ENCODE measurements at regions not wholly inside any gene's neighbourhood (a gene's known extent, or its start where the extent isn't known, plus 50 kb on each side); places are given as distances from the start of the nearest gene placed in this dataset.

- BruUV-seq (replicated peaks): no TSS peak
- peaks cover 42% of the 10 kb centered on the region for H3K27me3 ChIP-seq (ENCODE audit: insufficient read depth, low read length)
- H3K27ac ChIP-seq (ENCODE audit: low read depth, low read length): no peak overlapping the region
- no peaks in the 10 kb centered on the region for H3K4me1 ChIP-seq (ENCODE audit: control insufficient read depth in 1 of 2, insufficient read depth in 2 of 2, low read length in 2 of 2)
- no peak overlapping the region for H2AFZ ChIP-seq (ENCODE audit: low read depth, low read length, poor library complexity, severe bottlenecking)
- H3K4me2 ChIP-seq (ENCODE audit: low read length): no peak overlapping the region
- ChIA-PET CTCF (no interaction called here), POLR2A (no interaction called here), RAD21 (ENCODE audit: low non-redundant PET in 1 of 2, low total read pairs in 2 of 2, uncharacterized antibody in 2 of 2, unreplicated experiment in 2 of 2) (no interaction called here)
- no peaks in the 10 kb centered on the region for H3K9me2 ChIP-seq (ENCODE audit: insufficient read depth)
- no peak overlapping the region for H3K4me3 ChIP-seq (replicated peaks in 1 of 2; ENCODE audit: low read depth in 1 of 2, low read length in 2 of 2)
- intact Hi-C loops (cut with micrococcal nuclease): no loop called here
- H4K20me1 ChIP-seq (ENCODE audit: insufficient read depth): no peaks in the 10 kb centered on the region
- H3K9me3 ChIP-seq (ENCODE audit: control insufficient read depth in 1 of 2, insufficient read depth in 1 of 2, low read depth in 1 of 2, low read length in 2 of 2): no peaks in the 10 kb centered on the region
- H3K79me2 ChIP-seq (ENCODE audit: insufficient read depth, low read length): no peaks in the 10 kb centered on the region
- H3K9ac ChIP-seq (ENCODE audit: low read length): no peak overlapping the region
- DNase-seq (ENCODE audit: low read depth, low spot score) (no peak), ATAC-seq (no peak)
- TF ChIP-seq TCF7L2 (IDR thresholded peaks at IDR 0.05; ENCODE audit: borderline replicate concordance, extremely low read depth, insufficient read depth, insufficient read length) (no peak), MAX (IDR thresholded peaks at IDR 0.05) (no peak), FOSL1 (IDR thresholded peaks at IDR 0.05; ENCODE audit: low read depth) (no peak), EZH2phosphoT487 (IDR thresholded peaks at IDR 0.05; ENCODE audit: borderline replicate concordance) (no peak), REST (IDR thresholded peaks at IDR 0.05; ENCODE audit: low read depth) (no peak), ELF1 (IDR thresholded peaks at IDR 0.05; ENCODE audit: borderline replicate concordance, low read depth) (no peak), SP1 (IDR thresholded peaks at IDR 0.05; ENCODE audit: low read depth) (no peak), POLR2AphosphoS5 (IDR thresholded peaks at IDR 0.05; ENCODE audit: low read depth, low read length) (no peak), SRF (IDR thresholded peaks at IDR 0.05; ENCODE audit: low read depth) (no peak), ATF3 (IDR thresholded peaks at IDR 0.05) (no peak), SIN3A (IDR thresholded peaks at IDR 0.05; ENCODE audit: low read depth) (no peak)
- H3K36me3 ChIP-seq (ENCODE audit: control insufficient read depth in 1 of 2, insufficient read depth in 2 of 2, low read length in 2 of 2): no peaks in the 10 kb centered on the region
These were observed 77.0 kb upstream of the TMEM72 start for GRCh38 chr10:44834131-44834530.

Measured in HCT116 (cell line).